GM12878 (cell line): ENCODE measurements at regions not wholly inside any gene's neighbourhood (a gene's known extent, or its start where the extent isn't known, plus 50 kb on each side); places are given as distances from the start of the nearest gene placed in this dataset.

Experiments
- ATAC-seq: fragments of 200-7000 bp; cut with Tn5 transposase; 3 replicates; pipeline ENCODE4 v1.9.1; 2020; ENCODE audit warnings: mild to moderate bottlenecking, moderate library complexity
- BruUV-seq: library from RNA; stranded (reverse); fragments of 400-500 nt; replicated peaks from 2 replicates; lab custom pipeline; 2021; lab: Mats Ljungman, UMichigan
- CTCF ChIA-PET: fragments of 300-600 bp; sonication (Branson Sonifier 250); formaldehyde crosslinking; extraction: SDS; loops from one replicate; lab custom pipeline; 2021; ENCODE audit warnings: inconsistent platforms; lab: Yijun Ruan, JAX
- POLR2A ChIA-PET: fragments of 350-600 bp; formaldehyde crosslinking; extraction: SDS; loops from one replicate; lab custom pipeline; 2021; ENCODE audit warnings: inconsistent platforms; lab: Charles Lee
- RAD21 ChIA-PET: fragments of 300-600 bp; sonication (Branson Sonifier 250); formaldehyde crosslinking; loops from one replicate; lab custom pipeline; 2023; ENCODE audit warnings: antibody characterized with exemption; ENCODE audit not compliant: unreplicated experiment; lab: Charles Lee
- SMC1A ChIA-PET: fragments of 300-600 bp; sonication (Branson Sonifier 250); formaldehyde crosslinking; loops from one replicate; lab custom pipeline; 2023; ENCODE audit not compliant: unreplicated experiment, uncharacterized antibody; lab: Charles Lee
- DNase-seq: peaks from one replicate; pipeline ENCODE4 v3.0.0-alpha.2; 2011; ENCODE audit warnings: low read depth, low spot score
- FAIRE-seq: peaks from 3 replicates; lab custom pipeline; 2011; peaks lifted over from hg19 to GRCh38; lab: Jason Lieb, UNC
- H2AFZ ChIP-seq: 2 replicates; pipeline ENCODE4 v1.6.0; 2011; ENCODE audit warnings: low read depth, low read length, control low read depth; ENCODE audit not compliant: control insufficient read depth
- H3K27ac ChIP-seq: 2 replicates; pipeline ENCODE4 v1.5.1; 2011; ENCODE audit warnings: control low read depth; ENCODE audit not compliant: control insufficient read depth, insufficient read depth
- H3K27me3 ChIP-seq, 2 experiments: replicated peaks in 1 of 2; 2 replicates each; pipeline versions ENCODE4 v1.6.0 to v1.6.1; 2011; ENCODE audit warnings: low read length in 1 of 2; ENCODE audit not compliant: control insufficient read depth in 2 of 2, insufficient read depth in 2 of 2
- H3K36me3 ChIP-seq, 2 experiments: 2 replicates each; pipeline ENCODE4 v1.5.1; 2011; ENCODE audit warnings: low read length in 1 of 2; ENCODE audit not compliant: control insufficient read depth in 2 of 2, insufficient read depth in 2 of 2
- H3K4me1 ChIP-seq: 2 replicates; pipeline ENCODE4 v1.6.1; 2011; ENCODE audit warnings: mild to moderate bottlenecking, low read length, moderate library complexity, mixed read lengths; ENCODE audit not compliant: control insufficient read depth, insufficient read depth
- H3K4me2 ChIP-seq: 2 replicates; pipeline ENCODE4 v1.6.0; 2011; ENCODE audit warnings: control low read depth; ENCODE audit not compliant: control insufficient read depth, insufficient read depth
- H3K4me3 ChIP-seq: fragments of 200-600 bp; sonication (generic); 2 replicates; pipeline ENCODE4 v1.5.1; 2016
- H3K79me2 ChIP-seq: 2 replicates; pipeline ENCODE4 v1.6.0; 2011; ENCODE audit warnings: low read length; ENCODE audit not compliant: control insufficient read depth, insufficient read depth
- H3K9ac ChIP-seq: 2 replicates; pipeline ENCODE4 v1.8.0; 2011; ENCODE audit warnings: low read length, control low read depth, mixed read lengths; ENCODE audit not compliant: control insufficient read depth, insufficient read depth
- H3K9me3 ChIP-seq: replicated peaks from 3 replicates; pipeline ENCODE4 v1.5.1; 2011; ENCODE audit warnings: mild to moderate bottlenecking, low read length; ENCODE audit not compliant: control insufficient read depth, insufficient read depth
- H4K20me1 ChIP-seq: 2 replicates; pipeline ENCODE4 v1.6.0; 2011; ENCODE audit not compliant: control insufficient read depth, insufficient read depth
- ATF7 ChIP-seq: fragments of 450-650 bp; IDR thresholded peaks from 2 replicates; pipeline ENCODE4 v1.6.1; 2016; ENCODE audit warnings: low read depth, mild to moderate bottlenecking
- BMI1 ChIP-seq: fragments of 450-650 bp; IDR thresholded peaks from 2 replicates; pipeline ENCODE4 v1.6.1; 2016; ENCODE audit warnings: mild to moderate bottlenecking, moderate library complexity, borderline replicate concordance
- CBX5 ChIP-seq: sonication (generic); IDR thresholded peaks from 2 replicates; pipeline ENCODE4 v1.6.1; 2016; ENCODE audit warnings: low read depth, moderate library complexity, mild to moderate bottlenecking, inconsistent platforms
- EP300 ChIP-seq, 2 experiments: fragments of 150-350 bp in 1 of 2; IDR thresholded peaks; 2 replicates each; pipeline ENCODE4 v1.6.1; 2011 to 2012; ENCODE audit warnings: low read depth in 2 of 2, low read length in 2 of 2, borderline replicate concordance in 1 of 2, improper control_type of control experiment in 1 of 2, inconsistent platforms in 1 of 2; ENCODE audit not compliant: control insufficient read depth in 1 of 2
- IRF3 ChIP-seq: fragments of 450-650 bp; IDR thresholded peaks from 2 replicates; pipeline ENCODE4 v1.6.1; 2014; ENCODE audit warnings: mild to moderate bottlenecking
- SMAD5 ChIP-seq: IDR thresholded peaks from 2 replicates; pipeline ENCODE4 v1.6.1; 2016; ENCODE audit warnings: antibody characterized with exemption, low read depth
- SRF ChIP-seq, 2 experiments: IDR thresholded peaks; 2 replicates each; pipeline ENCODE4 v1.6.1; 2011; ENCODE audit warnings: low read depth in 2 of 2, low read length in 2 of 2, mild to moderate bottlenecking in 1 of 2, moderate library complexity in 1 of 2
- WGBS: methylation state at CpG from one replicate; pipeline ENCODE4 v1.1.6; 2016; ENCODE audit warnings: low lambda C conversion rate; ENCODE audit not compliant: insufficient replicate concordance, insufficient coverage; ENCODE audit errors: missing lambda C conversion rate; 5-methylcytosine and 5-hydroxymethylcytosine counted together
- in situ Hi-C: fragments of 300-500 bp; cut with MboI; formaldehyde crosslinking; loops from 9 replicates; pipeline ENCODE4 v1.14.3; 2018; ENCODE audit warnings: mixed read lengths
- intact Hi-C: fragments of 100-400 bp; cut with micrococcal nuclease; formaldehyde crosslinking; loops from one replicate; pipeline ENCODE4 v1.14.2; 2022; ENCODE audit not compliant: unreplicated experiment

- ChIA-PET POLR2A (no interaction called here), RAD21 (no interaction called here), SMC1A (no interaction called here), CTCF (no interaction called here)
- intact Hi-C loops (no loop called here), in situ Hi-C loops (no loop called here)
- H3K79me2 ChIP-seq, result no peaks in the 10 kb centered on the region
- H3K27me3 ChIP-seq, result no peaks in the 10 kb centered on the region; a peak in 1 of 4 replicates
- H4K20me1 ChIP-seq, result no peaks in the 10 kb centered on the region
- ATAC-seq, result no peak
- H2AFZ ChIP-seq, result no peak overlapping the region
- FAIRE-seq, result no peak
- DNase-seq, result no peak
- TF ChIP-seq BMI1 (no peak), SMAD5 (no peak), EP300 (IDR thresholded peaks at IDR 0.05; ENCODE audit: borderline replicate concordance in 1 of 2, control insufficient read depth in 1 of 2, low read depth in 2 of 2, low read length in 2 of 2) (no peak), IRF3 (no peak), ATF7 (no peak), SRF (IDR thresholded peaks at IDR 0.05; ENCODE audit: low read depth in 2 of 2, low read length in 2 of 2) (no peak), CBX5 (no peak)
- no peak overlapping the region for H3K9ac ChIP-seq
- H3K27ac ChIP-seq, result no peak overlapping the region
- no peaks in the 10 kb centered on the region for H3K4me1 ChIP-seq
- H3K4me2 ChIP-seq, result no peak overlapping the region
- H3K36me3 ChIP-seq, result no peaks in the 10 kb centered on the region
- H3K4me3 ChIP-seq, result no peak overlapping the region
- H3K9me3 ChIP-seq, result no peaks in the 10 kb centered on the region
- no TSS peak for BruUV-seq
- 59% methylated on average over 18 of the region's 24 CpGs for WGBS
Measured at GRCh38 chr12:30200864-30201263, 417.1 kb upstream of the TMTC1 start.
